Uterus (tissue), 2 donors: ENCODE measurements at regions not wholly inside any gene's neighbourhood (a gene's known extent, or its start where the extent isn't known, plus 50 kb on each side); places are given as distances from the start of the nearest gene placed in this dataset.

ENCODE experiments used
- POLR2A ChIP-seq, 2 donors: fragments of 450-650 bp; IDR thresholded peaks; one replicate each; pipeline ENCODE4 v1.6.1; 2016; ENCODE audit warnings: antibody characterized with exemption in 2 of 2, mild to moderate bottlenecking in 1 of 2, moderate library complexity in 1 of 2
- TF ChIP-seq, protein P1 (sequence below), 4 experiments: fragments of 200-600 bp in 2 of 4; fragments of 450-650 bp in 2 of 4; sonication (generic) in 2 of 4; IDR thresholded peaks; one replicate each; pipeline ENCODE4 v1.5.1; 2016 to 2019; ENCODE audit warnings: antibody characterized with exemption in 4 of 4, mild to moderate bottlenecking in 2 of 4, moderate library complexity in 1 of 4

GRCh38 chrX:8025705-8026104 is 98.5 kb upstream of the PNPLA4 start:
- TF ChIP-seq, protein P1, sequence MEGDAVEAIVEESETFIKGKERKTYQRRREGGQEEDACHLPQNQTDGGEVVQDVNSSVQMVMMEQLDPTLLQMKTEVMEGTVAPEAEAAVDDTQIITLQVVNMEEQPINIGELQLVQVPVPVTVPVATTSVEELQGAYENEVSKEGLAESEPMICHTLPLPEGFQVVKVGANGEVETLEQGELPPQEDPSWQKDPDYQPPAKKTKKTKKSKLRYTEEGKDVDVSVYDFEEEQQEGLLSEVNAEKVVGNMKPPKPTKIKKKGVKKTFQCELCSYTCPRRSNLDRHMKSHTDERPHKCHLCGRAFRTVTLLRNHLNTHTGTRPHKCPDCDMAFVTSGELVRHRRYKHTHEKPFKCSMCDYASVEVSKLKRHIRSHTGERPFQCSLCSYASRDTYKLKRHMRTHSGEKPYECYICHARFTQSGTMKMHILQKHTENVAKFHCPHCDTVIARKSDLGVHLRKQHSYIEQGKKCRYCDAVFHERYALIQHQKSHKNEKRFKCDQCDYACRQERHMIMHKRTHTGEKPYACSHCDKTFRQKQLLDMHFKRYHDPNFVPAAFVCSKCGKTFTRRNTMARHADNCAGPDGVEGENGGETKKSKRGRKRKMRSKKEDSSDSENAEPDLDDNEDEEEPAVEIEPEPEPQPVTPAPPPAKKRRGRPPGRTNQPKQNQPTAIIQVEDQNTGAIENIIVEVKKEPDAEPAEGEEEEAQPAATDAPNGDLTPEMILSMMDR (IDR thresholded peaks at IDR 0.05): no peak
- TF ChIP-seq POLR2A (IDR thresholded peaks at IDR 0.05): no peak
